Activated CD4-positive, CD25-positive, alpha-beta regulatory T cell treated with anti-CD3 and anti-CD28 coated beads, Interleukin-2, amount 50 U/mL, for 24 hours (primary cell): ENCODE measurements at regions not wholly inside any gene's neighbourhood (a gene's known extent, or its start where the extent isn't known, plus 50 kb on each side); places are given as distances from the start of the nearest gene placed in this dataset.
"Not testable (repeated sequence)": the region's sequence is repeated elsewhere in the genome, so short reads cannot be mapped to it uniquely, and the experiment has no call there.

Source experiments
- ATAC-seq, 2 donors: fragments of 150-1000 bp; cut with Tn5 transposase; one replicate each; pipeline ENCODE4 v1.10.0; 2021; ENCODE audit warnings: mild to moderate bottlenecking in 1 of 2, moderate library complexity in 1 of 2

DNA sequence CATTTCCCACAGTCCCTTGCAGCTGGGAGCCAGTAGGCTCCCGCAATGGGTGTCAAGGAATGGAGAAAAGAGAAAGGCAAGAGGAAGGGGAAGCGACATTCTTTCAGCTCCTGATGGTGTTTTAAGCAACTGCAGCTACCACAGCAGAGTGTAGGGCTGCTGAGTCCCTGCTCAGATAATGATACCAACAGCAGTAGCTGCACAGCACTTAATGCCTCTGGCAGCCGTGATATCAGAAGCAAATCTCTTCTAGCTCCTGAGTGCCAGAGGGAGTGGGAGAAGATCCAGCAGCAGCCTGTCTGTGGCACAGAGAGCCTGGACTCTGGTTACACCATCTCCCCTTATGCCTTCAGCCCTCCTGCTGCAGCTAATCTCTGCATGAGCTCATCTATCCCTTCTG is 186.1 kb upstream of the LMCD1 start:
- ATAC-seq = not testable (repeated sequence)

- no peak for ATAC-seq
These were observed 183.7 kb upstream of the LMCD1 start for GRCh38 chr3:8317661-8318649.

GRCh38 chr3:8319935-8320634 is 181.5 kb upstream of the LMCD1 start:
- peak in 1 of 2 donors; percentile 53 for ATAC-seq

DNA sequence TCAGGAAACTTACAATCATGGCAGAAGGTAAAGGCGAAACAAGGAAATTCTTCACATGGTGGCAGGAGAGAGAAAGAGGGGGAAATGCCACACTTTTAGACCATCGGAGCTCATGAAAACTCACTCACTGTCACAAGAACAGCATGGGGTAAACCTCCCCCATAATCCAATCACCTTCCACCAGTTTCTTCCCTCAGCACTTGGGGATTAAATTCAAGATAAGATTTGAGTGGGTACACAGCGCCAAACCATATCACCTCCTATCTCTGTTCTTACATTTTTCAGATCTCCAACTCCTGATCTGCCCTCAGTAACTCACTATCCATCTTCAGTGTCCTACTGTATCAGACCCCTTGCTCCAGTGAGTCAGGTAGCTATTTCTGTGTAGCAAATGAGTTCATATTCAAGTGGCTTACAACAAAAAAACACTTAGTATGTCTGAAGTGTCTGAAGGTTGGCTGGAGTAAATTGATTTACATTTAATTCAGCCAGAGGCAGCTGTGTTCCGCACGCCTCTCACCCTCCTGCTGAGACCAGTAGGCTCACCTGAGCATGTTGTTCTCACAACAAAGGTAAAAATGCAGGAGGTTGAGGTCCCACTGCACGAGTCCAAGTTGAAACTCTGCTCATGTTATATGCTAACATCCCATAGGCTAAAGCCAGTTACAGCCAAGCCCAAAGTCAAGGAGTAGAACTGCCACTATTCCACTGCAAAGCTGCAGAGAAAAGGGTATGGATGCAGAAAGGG is 180.7 kb upstream of the LMCD1 start:
- ATAC-seq = no peak

DNA sequence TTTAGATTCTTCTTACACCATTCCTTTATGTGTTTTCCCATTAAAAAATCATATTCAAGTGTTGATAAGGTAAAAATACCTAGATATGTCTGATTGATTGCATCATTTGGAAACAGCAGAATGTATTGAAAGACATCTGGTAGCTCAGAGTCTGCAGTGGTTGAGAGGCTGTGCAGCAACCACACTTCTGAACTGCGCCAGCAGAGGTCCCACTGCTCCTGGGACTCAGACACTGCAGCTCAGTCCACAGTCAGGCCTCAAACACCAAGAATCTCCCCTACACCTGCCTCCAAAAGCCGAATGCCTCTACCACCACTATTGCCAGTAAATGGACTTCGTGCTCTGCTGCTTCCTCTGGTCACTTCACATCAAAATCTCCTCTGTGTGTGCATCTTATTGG is 176.9 kb upstream of the LMCD1 start:
- peak in 1 of 2 donors; percentile 66 for ATAC-seq

DNA sequence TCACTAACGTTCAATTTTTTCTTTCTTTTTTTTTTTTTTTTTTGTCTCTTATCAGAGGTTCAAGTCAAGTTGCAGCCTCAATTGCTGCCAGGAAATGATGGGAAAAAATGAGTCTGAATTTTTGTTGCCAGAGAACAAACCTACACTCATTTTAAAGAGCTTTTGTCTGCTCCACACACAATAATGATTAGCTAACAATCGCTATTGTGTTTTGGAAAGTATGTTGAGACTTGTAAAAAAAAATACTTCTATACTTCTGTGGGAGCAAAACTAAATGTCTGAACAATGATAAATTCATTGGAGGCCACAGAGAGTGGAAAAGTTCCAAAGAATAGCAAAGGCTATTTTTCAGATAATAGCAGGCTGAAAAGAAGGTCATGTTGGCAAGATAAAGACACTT is 176.3 kb upstream of the LMCD1 start:
- no peak for ATAC-seq

- not testable (repeated sequence) for ATAC-seq
These were observed 175.8 kb upstream of the LMCD1 start for GRCh38 chr3:8325833-8326232.

DNA sequence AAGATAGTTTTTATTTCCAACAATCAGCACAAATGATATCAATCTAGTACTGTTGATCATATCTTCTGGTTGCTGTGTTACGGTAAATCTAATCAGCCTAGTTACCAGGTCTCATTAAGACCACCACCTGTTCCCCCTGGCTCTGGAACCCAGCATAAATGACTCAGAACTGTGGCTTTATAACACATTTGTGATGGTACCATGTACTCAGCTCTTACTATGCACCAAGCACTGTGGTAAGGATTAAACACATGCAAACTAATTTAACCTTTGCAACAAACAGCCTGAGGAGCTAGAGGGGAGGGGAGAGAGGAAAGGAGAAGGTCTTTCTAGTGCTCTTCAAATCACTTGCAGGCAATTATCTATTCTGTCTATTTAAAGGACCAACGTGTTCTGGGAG is 173.9 kb upstream of the LMCD1 start:
- no peak for ATAC-seq

DNA sequence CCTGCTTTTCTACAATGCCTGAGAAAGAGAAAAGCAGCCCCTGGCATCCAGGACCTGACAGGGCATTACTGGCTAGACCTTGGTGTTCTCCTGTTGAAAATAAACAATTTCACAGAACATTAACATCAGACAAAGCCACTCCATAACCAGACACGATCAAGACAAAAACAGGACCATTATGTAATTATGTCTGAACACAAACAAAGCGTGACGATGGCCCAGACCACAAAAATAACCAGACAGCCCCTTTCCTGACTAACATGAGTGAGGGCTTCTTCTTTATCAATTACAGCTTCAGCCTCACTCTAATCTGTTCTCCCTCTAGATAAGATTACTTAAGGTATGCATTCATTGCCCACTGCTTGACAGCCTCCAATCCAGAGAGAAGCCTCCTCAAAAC is 172.7 kb upstream of the LMCD1 start:
- ATAC-seq = no peak

- ATAC-seq = no peak
These were observed 172.0 kb upstream of the LMCD1 start for GRCh38 chr3:8329598-8329997.

DNA sequence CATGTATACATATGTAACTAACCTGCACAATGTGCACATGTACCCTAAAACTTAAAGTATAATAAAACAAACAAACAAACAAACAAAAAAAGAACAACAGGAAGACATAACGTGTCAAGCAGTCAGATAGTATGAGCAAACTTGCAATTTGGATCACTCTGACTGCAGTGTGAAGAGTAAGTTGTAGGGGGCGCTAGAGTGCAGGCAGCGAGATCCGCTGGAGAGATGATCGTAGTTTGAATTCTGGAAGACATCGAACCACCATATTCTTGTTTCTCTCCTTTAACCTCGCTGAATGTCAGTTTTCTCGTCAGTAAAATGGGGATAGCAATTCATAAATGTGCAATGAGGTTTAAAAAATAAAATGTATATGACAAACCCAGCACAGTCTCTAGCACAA is 165.2 kb upstream of the LMCD1 start:
- no peak for ATAC-seq

DNA sequence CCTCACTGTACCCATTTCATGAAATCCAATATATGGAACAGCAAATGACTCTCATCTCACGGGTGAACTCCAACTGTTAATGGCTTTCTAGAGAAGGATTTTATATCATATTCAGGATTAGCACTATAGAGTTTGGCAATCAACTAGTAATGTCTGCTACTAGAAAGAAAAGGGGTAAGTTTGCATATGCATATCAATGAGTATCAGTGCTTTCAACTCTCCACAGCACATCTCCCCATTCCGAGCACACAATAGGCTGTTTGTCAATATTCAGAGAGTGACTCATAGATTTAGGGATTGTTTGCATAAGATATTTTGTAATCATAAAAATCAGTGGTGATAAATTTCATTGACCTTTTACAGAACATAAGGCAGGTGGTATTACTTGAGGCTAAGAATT is 163.2 kb upstream of the LMCD1 start:
- ATAC-seq = no peak

DNA sequence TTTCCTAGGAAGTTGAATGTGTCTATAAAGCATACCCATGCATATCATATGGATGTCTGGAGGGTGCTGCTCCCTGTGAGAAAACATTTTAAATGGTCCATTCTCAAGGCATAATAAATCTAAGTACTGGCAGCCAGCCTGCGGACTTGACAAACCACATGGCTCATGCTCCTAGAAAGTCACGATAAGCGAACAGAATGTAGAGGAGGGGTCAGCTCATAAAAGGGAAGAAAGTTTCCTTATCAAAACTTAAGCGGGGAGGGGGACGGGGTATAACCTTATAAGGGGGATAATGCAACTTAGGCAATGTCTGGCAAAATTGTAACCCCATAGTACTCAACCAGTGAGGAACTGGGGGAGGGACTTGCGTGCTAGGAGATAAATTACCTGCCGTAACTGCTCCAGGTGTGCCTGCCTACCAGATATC is 159.8 kb upstream of the LMCD1 start:
- no peak for ATAC-seq

GRCh38 chr3:8343058-8343457 is 158.6 kb upstream of the LMCD1 start:
- no peak for ATAC-seq

GRCh38 chr3:8345398-8345797 is 156.2 kb upstream of the LMCD1 start:
- ATAC-seq = no peak

DNA sequence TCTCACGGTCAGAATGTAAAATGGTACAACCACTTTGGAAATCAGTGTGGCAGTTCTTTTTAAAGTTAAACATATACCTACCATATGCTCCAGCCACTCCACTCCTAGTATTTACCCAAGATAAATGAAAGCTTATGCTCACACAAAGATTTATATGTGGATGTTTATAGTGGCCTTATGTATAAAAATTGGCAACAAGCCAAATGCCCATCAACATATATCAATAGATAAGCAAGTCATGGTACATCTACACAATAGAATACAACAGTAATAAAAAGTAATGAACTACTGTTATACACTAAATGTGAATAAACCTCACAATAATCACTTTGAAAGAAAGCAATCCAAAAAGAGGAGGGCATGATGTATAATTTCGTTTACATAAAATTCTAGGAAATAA is 153.5 kb upstream of the LMCD1 start:
- ATAC-seq = no peak

- no peak for ATAC-seq
These were observed 149.1 kb upstream of the LMCD1 start for GRCh38 chr3:8352475-8352874.

GRCh38 chr3:8353364-8353763 is 148.3 kb upstream of the LMCD1 start:
- ATAC-seq = no peak

- no peak for ATAC-seq
These were observed 146.3 kb upstream of the LMCD1 start for GRCh38 chr3:8355346-8355745.

- not testable (repeated sequence) for ATAC-seq
These were observed 145.6 kb upstream of the LMCD1 start for GRCh38 chr3:8356066-8356465.

DNA sequence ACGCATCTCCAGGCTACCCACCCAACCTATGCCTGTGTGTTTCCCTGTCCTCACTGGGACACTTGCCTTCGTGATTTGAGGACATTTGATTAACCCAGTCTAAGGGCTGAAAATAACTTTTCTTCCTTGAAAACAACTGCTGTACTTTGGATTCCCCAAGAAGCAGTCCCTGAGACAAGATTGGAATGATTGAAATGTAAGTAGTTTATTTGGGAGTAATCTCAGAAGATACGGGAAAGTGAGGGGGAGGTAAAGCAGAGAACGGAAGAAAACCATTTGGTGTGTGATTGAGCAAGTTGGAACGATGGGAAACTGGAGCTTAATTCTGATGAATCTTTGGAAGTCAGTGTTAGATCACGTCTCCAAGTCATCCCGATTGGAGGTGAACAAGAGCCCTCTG is 143.8 kb upstream of the LMCD1 start:
- ATAC-seq = no peak

- ATAC-seq = no peak
These were observed 142.5 kb upstream of the LMCD1 start for GRCh38 chr3:8359133-8359532.

DNA sequence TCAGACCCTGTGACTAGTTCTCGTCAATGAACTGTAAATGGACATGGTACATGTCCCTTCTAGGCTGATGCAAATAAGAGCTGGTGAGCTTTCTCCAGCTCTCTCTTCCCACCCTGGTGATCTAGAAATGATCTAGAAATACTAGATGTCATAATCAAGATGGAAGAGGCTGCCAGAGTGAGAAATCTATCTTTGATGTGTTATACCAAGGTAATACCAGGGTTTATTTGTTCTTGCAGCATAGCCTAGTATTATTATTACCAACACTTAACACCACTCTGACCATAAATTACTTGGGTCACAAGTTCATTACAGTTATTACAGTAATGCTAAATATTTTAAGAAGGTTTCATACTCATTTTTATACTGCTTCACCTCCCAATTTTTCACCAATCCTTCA is 138.4 kb upstream of the LMCD1 start:
- no peak for ATAC-seq
